ENCODE measurements at regions not wholly inside any gene's neighbourhood (a gene's known extent, or its start where the extent isn't known, plus 50 kb on each side); places are given as distances from the start of the nearest gene placed in this dataset.

GRCh38 chr18:33828949-33829348 is 250.9 kb downstream of the ASXL3 start:
- ATAC-seq: no peak

GRCh38 chr18:33826151-33826550 is 248.1 kb downstream of the ASXL3 start:
- intact Hi-C loops (cut with micrococcal nuclease): no loop called here
- Histone ChIP-seq H3K9ac (ENCODE audit: low read length) (no peak overlapping the region), H3F3A (ENCODE audit: low read length, unreplicated experiment) (no peaks in the 10 kb centered on the region), H3K27ac (ENCODE audit: low read length) (no peak overlapping the region), H3K27me3 (ENCODE audit: low read length) (no peaks in the 10 kb centered on the region), H4K20me1 (ENCODE audit: low read length) (no peaks in the 10 kb centered on the region), H3K4me1 (ENCODE audit: insufficient read depth, low read length) (no peaks in the 10 kb centered on the region), H3K79me2 (ENCODE audit: low read length) (no peaks in the 10 kb centered on the region), H3K4me3 (ENCODE audit: low read length) (no peak overlapping the region), H3K9me2 (replicated peaks; ENCODE audit: low read length) (no peaks in the 10 kb centered on the region), H2AFZ (ENCODE audit: low read length) (no peak overlapping the region), H3K36me3 (ENCODE audit: low read depth, low read length) (no peaks in the 10 kb centered on the region), H3K4me2 (ENCODE audit: low read length) (no peak overlapping the region), H3K9me3 (ENCODE audit: low read length) (no peaks in the 10 kb centered on the region)
- ChIA-PET POLR2A (ENCODE audit: unreplicated experiment) (no interaction called here), CTCF (no interaction called here)
- DNase-seq: no peak
- no TSS peak for BruUV-seq (replicated peaks)
- TF ChIP-seq EZH2 (IDR thresholded peaks at IDR 0.05; ENCODE audit: low read length, unreplicated experiment): no peak
- TF ChIP-seq EZH2phosphoT487 (IDR thresholded peaks at IDR 0.05; ENCODE audit: borderline replicate concordance, low read length): no peak
- no peak for TF ChIP-seq CTCF (conservative IDR thresholded peaks at IDR 0.05; ENCODE audit: low read depth, low read length)
- no peak for ATAC-seq

More at GRCh38 chr18:33828949-33829348, 250.9 kb downstream of the ASXL3 start:
- no peak overlapping the region for H3K9ac ChIP-seq (ENCODE audit: low read length)
- H3F3A ChIP-seq (ENCODE audit: low read length, unreplicated experiment): no peaks in the 10 kb centered on the region
- ChIA-PET POLR2A (ENCODE audit: unreplicated experiment) (interaction anchor here (0.6 kb wide), 1 partner anchor 117 kb away, joined by 3 read pairs; no protein-coding TSS in a partner anchor), CTCF (no interaction called here)
- no peaks in the 10 kb centered on the region for H3K9me2 ChIP-seq (replicated peaks; ENCODE audit: low read length)
- intact Hi-C loops (cut with micrococcal nuclease): no loop called here
- H4K20me1 ChIP-seq (ENCODE audit: low read length): no peaks in the 10 kb centered on the region
- no peaks in the 10 kb centered on the region for H3K4me1 ChIP-seq (ENCODE audit: insufficient read depth, low read length)
- no peaks in the 10 kb centered on the region for H3K36me3 ChIP-seq (ENCODE audit: low read depth, low read length)
- no peaks in the 10 kb centered on the region for H3K79me2 ChIP-seq (ENCODE audit: low read length)
- no peak overlapping the region for H3K4me2 ChIP-seq (ENCODE audit: low read length)
- no TSS peak for BruUV-seq (replicated peaks)
- H3K27ac ChIP-seq (ENCODE audit: low read length): no peak overlapping the region
- no peaks in the 10 kb centered on the region for H3K27me3 ChIP-seq (ENCODE audit: low read length)
- TF ChIP-seq EZH2phosphoT487 (IDR thresholded peaks at IDR 0.05; ENCODE audit: borderline replicate concordance, low read length) (no peak), EZH2 (IDR thresholded peaks at IDR 0.05; ENCODE audit: low read length, unreplicated experiment) (no peak), CTCF (conservative IDR thresholded peaks at IDR 0.05; ENCODE audit: low read depth, low read length) (no peak)
- no peak for DNase-seq
- H3K9me3 ChIP-seq (ENCODE audit: low read length): no peaks in the 10 kb centered on the region
- no peak overlapping the region for H2AFZ ChIP-seq (ENCODE audit: low read length)
- H3K4me3 ChIP-seq (ENCODE audit: low read length): no peak overlapping the region

- Histone ChIP-seq H3K79me2 (ENCODE audit: low read length) (no peaks in the 10 kb centered on the region), H2AFZ (ENCODE audit: low read length) (no peak overlapping the region), H3K36me3 (ENCODE audit: low read depth, low read length) (no peaks in the 10 kb centered on the region), H3K4me1 (ENCODE audit: insufficient read depth, low read length) (no peaks in the 10 kb centered on the region), H3K4me3 (ENCODE audit: low read length) (no peak overlapping the region), H4K20me1 (ENCODE audit: low read length) (no peaks in the 10 kb centered on the region), H3K27me3 (ENCODE audit: low read length) (no peaks in the 10 kb centered on the region), H3K9ac (ENCODE audit: low read length) (no peak overlapping the region), H3K27ac (ENCODE audit: low read length) (no peak overlapping the region), H3K9me3 (ENCODE audit: low read length) (no peaks in the 10 kb centered on the region), H3F3A (ENCODE audit: low read length, unreplicated experiment) (no peaks in the 10 kb centered on the region), H3K9me2 (replicated peaks; ENCODE audit: low read length) (no peaks in the 10 kb centered on the region), H3K4me2 (ENCODE audit: low read length) (no peak overlapping the region)
- intact Hi-C loops (cut with micrococcal nuclease): no loop called here
- BruUV-seq (replicated peaks): no TSS peak
- ATAC-seq (peak; percentile 73), DNase-seq (peak; percentile 39)
- no peak for TF ChIP-seq EZH2phosphoT487 (IDR thresholded peaks at IDR 0.05; ENCODE audit: borderline replicate concordance, low read length)
- TF ChIP-seq CTCF (conservative IDR thresholded peaks at IDR 0.05; ENCODE audit: low read depth, low read length): no peak
- TF ChIP-seq EZH2 (IDR thresholded peaks at IDR 0.05; ENCODE audit: low read length, unreplicated experiment): no peak
- ChIA-PET CTCF (no interaction called here), POLR2A (ENCODE audit: unreplicated experiment) (no interaction called here)
These were observed 243.5 kb downstream of the ASXL3 start for GRCh38 chr18:33821503-33821902.
